OCI-LY3 (cell line): ENCODE measurements at regions not wholly inside any gene's neighbourhood (a gene's known extent, or its start where the extent isn't known, plus 50 kb on each side); places are given as distances from the start of the nearest gene placed in this dataset.

Source experiments
- H2AFZ ChIP-seq: fragments of 200-600, 300-600 bp; shearing (Covaris generic); 2 replicates; pipeline ENCODE4 v1.6.0; 2014; ENCODE audit warnings: antibody characterized with exemption, low read depth, low read length
- H3K27ac ChIP-seq: fragments of 200-600, 300-600 bp; sonication (generic); 2 replicates; pipeline ENCODE4 v1.5.1; 2014; ENCODE audit warnings: mild to moderate bottlenecking, low read length, moderate library complexity, mixed read lengths
- H3K27me3 ChIP-seq: fragments of 200-600, 300-600 bp; sonication (generic); 2 replicates; pipeline ENCODE4 v1.6.1; 2014; ENCODE audit warnings: low read depth, low read length, mixed read lengths
- H3K36me3 ChIP-seq: fragments of 200-600, 300-600 bp; sonication (generic); replicated peaks from 2 replicates; pipeline ENCODE3; 2014; ENCODE audit warnings: low read depth, low read length, mixed read lengths
- H3K4me1 ChIP-seq: fragments of 300-600, 200-600 bp; sonication (generic); 2 replicates; pipeline ENCODE4 v1.6.1; 2014; ENCODE audit warnings: low read length, mixed read lengths
- H3K4me2 ChIP-seq: fragments of 200-600, 300-600 bp; sonication (generic); 2 replicates; pipeline ENCODE4 v1.6.1; 2014; ENCODE audit warnings: low read length, mixed read lengths
- H3K4me3 ChIP-seq: fragments of 300-600, 200-600 bp; sonication (generic); 2 replicates; pipeline ENCODE4 v1.5.1; 2014; ENCODE audit warnings: antibody characterized with exemption, mild to moderate bottlenecking, low read length, moderate library complexity
- H3K79me2 ChIP-seq: fragments of 300-600, 200-600 bp; shearing (Covaris generic); 2 replicates; pipeline ENCODE4 v1.6.1; 2014; ENCODE audit warnings: mild to moderate bottlenecking, low read length, mixed read lengths
- H3K9ac ChIP-seq: fragments of 300-600, 200-600 bp; shearing (Covaris generic); 2 replicates; pipeline ENCODE4 v1.6.0; 2014; ENCODE audit warnings: mild to moderate bottlenecking, low read length, moderate library complexity
- H3K9me3 ChIP-seq: fragments of 200-600, 300-600 bp; shearing (Covaris generic); 2 replicates; pipeline ENCODE4 v1.6.1; 2014; ENCODE audit warnings: low read length, mixed read lengths; ENCODE audit not compliant: insufficient read depth
- H4K20me1 ChIP-seq: fragments of 200-600, 300-600 bp; sonication (generic); 2 replicates; pipeline ENCODE4 v1.6.1; 2016; ENCODE audit warnings: low read length, mixed read lengths; ENCODE audit not compliant: insufficient read depth
- CTCF ChIP-seq: fragments of 200-600, 300-600 bp; sonication (generic); IDR thresholded peaks from 2 replicates; pipeline ENCODE4 v1.5.1; 2014; ENCODE audit warnings: antibody characterized with exemption, low read length, low read depth
- EZH2phosphoT487 ChIP-seq: fragments of 200-600 bp; shearing (Covaris generic); IDR thresholded peaks from 2 replicates; pipeline ENCODE4 v1.6.1; 2018; ENCODE audit warnings: antibody characterized with exemption, mixed run types, low read depth

GRCh38 chr13:53623146-53623545 lies 594.5 kb downstream of the OLFM4 start:
- Histone ChIP-seq H3K4me3 (no peak overlapping the region), H3K36me3 (no peaks in the 10 kb centered on the region), H3K27ac (no peak overlapping the region), H3K4me1 (no peaks in the 10 kb centered on the region), H4K20me1 (no peaks in the 10 kb centered on the region), H3K9me3 (no peaks in the 10 kb centered on the region), H3K79me2 (no peaks in the 10 kb centered on the region), H2AFZ (no peak overlapping the region), H3K27me3 (no peaks in the 10 kb centered on the region), H3K9ac (no peak overlapping the region), H3K4me2 (no peak overlapping the region)
- TF ChIP-seq EZH2phosphoT487: no peak
- no peak for TF ChIP-seq CTCF

- Histone ChIP-seq H3K36me3 (no peaks in the 10 kb centered on the region), H3K9me3 (no peaks in the 10 kb centered on the region), H3K9ac (no peak overlapping the region), H3K79me2 (no peaks in the 10 kb centered on the region), H2AFZ (no peak overlapping the region), H3K4me2 (no peak overlapping the region), H3K4me3 (no peak overlapping the region), H4K20me1 (no peaks in the 10 kb centered on the region), H3K27ac (no peak overlapping the region), H3K27me3 (no peaks in the 10 kb centered on the region), H3K4me1 (no peaks in the 10 kb centered on the region)
- TF ChIP-seq EZH2phosphoT487 (no peak), CTCF (no peak)
These were observed 602.9 kb downstream of the OLFM4 start for GRCh38 chr13:53631511-53631910.

GRCh38 chr13:53638040-53638439 lies 609.4 kb downstream of the OLFM4 start:
- Histone ChIP-seq H2AFZ (no peak overlapping the region), H3K9ac (no peak overlapping the region), H3K4me3 (no peak overlapping the region), H3K27me3 (no peaks in the 10 kb centered on the region), H3K9me3 (no peaks in the 10 kb centered on the region), H3K4me2 (no peak overlapping the region), H3K27ac (no peak overlapping the region), H3K79me2 (no peaks in the 10 kb centered on the region), H3K4me1 (no peaks in the 10 kb centered on the region), H4K20me1 (no peaks in the 10 kb centered on the region), H3K36me3 (no peaks in the 10 kb centered on the region)
- no peak for TF ChIP-seq EZH2phosphoT487
- no peak for TF ChIP-seq CTCF

- Histone ChIP-seq H3K4me3 (no peak overlapping the region), H3K36me3 (no peaks in the 10 kb centered on the region), H2AFZ (no peak overlapping the region), H3K27ac (no peak overlapping the region), H3K27me3 (no peaks in the 10 kb centered on the region), H3K9ac (no peak overlapping the region), H3K4me2 (no peak overlapping the region), H3K79me2 (no peaks in the 10 kb centered on the region), H3K4me1 (no peaks in the 10 kb centered on the region), H3K9me3 (no peaks in the 10 kb centered on the region), H4K20me1 (no peaks in the 10 kb centered on the region)
- TF ChIP-seq CTCF (no peak), EZH2phosphoT487 (no peak)
These were observed 613.7 kb downstream of the OLFM4 start for GRCh38 chr13:53642306-53642705.
